Astrocyte (in vitro differentiated cells and primary cell): ENCODE measurements at regions not wholly inside any gene's neighbourhood (a gene's known extent, or its start where the extent isn't known, plus 50 kb on each side); places are given as distances from the start of the nearest gene placed in this dataset.

Experiments
- DNase-seq: peaks from one replicate; pipeline ENCODE4 v3.0.0-alpha.2; 2010; ENCODE audit warnings: low read depth
- FAIRE-seq: peaks from 2 replicates; lab custom pipeline; 2011; peaks lifted over from hg19 to GRCh38; lab: Jason Lieb, UNC
- H2AFZ ChIP-seq: 2 replicates; pipeline ENCODE4 v1.6.0; 2012; ENCODE audit warnings: low read depth, low read length, inconsistent platforms
- H3K27ac ChIP-seq: 2 replicates; pipeline ENCODE4 v1.5.1; 2011; ENCODE audit warnings: low read depth, low read length, inconsistent platforms
- H3K27me3 ChIP-seq: 2 replicates; pipeline ENCODE4 v1.6.0; 2011; ENCODE audit warnings: low read length, inconsistent platforms; ENCODE audit not compliant: insufficient read depth
- H3K36me3 ChIP-seq: 2 replicates; pipeline ENCODE4 v1.5.1; 2011; ENCODE audit warnings: low read length, inconsistent platforms; ENCODE audit not compliant: insufficient read depth
- H3K4me1 ChIP-seq: 2 replicates; pipeline ENCODE4 v1.5.1; 2011; ENCODE audit warnings: low read length, inconsistent platforms; ENCODE audit not compliant: insufficient read depth
- H3K4me2 ChIP-seq: 2 replicates; pipeline ENCODE4 v1.6.0; 2012; ENCODE audit warnings: low read length, inconsistent platforms
- H3K4me3 ChIP-seq: 2 replicates; pipeline ENCODE4 v1.5.1; 2011; ENCODE audit warnings: low read depth, mild to moderate bottlenecking, low read length, inconsistent platforms; ENCODE audit not compliant: insufficient read depth
- H3K79me2 ChIP-seq: 2 replicates; pipeline ENCODE4 v1.6.0; 2012; ENCODE audit warnings: mild to moderate bottlenecking, low read length, inconsistent platforms; ENCODE audit not compliant: insufficient read depth
- H3K9ac ChIP-seq: 2 replicates; pipeline ENCODE4 v1.6.0; 2012; ENCODE audit warnings: mild to moderate bottlenecking, low read length, inconsistent platforms
- H3K9me3 ChIP-seq: 2 replicates; pipeline ENCODE4 v1.5.1; 2012; ENCODE audit warnings: low read depth, mild to moderate bottlenecking, low read length, inconsistent platforms; ENCODE audit not compliant: insufficient read depth
- H4K20me1 ChIP-seq: 2 replicates; pipeline ENCODE4 v1.6.0; 2012; ENCODE audit warnings: low read length, inconsistent platforms; ENCODE audit not compliant: insufficient read depth
- H3K27ac Mint-ChIP-seq: one replicate; pipeline ENCODE4 v1.8.0; 2021; ENCODE audit warnings: mild to moderate bottlenecking, mixed read lengths; ENCODE audit not compliant: unreplicated experiment
- H3K27me3 Mint-ChIP-seq: one replicate; pipeline ENCODE4 v1.8.0; 2021; ENCODE audit warnings: low read depth, mixed read lengths; ENCODE audit not compliant: unreplicated experiment
- H3K36me3 Mint-ChIP-seq: one replicate; pipeline ENCODE4 v1.8.0; 2021; ENCODE audit warnings: low read depth, mixed read lengths; ENCODE audit not compliant: unreplicated experiment
- H3K4me1 Mint-ChIP-seq: one replicate; pipeline ENCODE4 v1.8.0; 2021; ENCODE audit warnings: low read depth, mixed read lengths; ENCODE audit not compliant: unreplicated experiment
- H3K4me3 Mint-ChIP-seq: one replicate; pipeline ENCODE4 v1.8.0; 2021; ENCODE audit warnings: mild to moderate bottlenecking, moderate library complexity, mixed read lengths; ENCODE audit not compliant: unreplicated experiment
- H3K9me3 Mint-ChIP-seq: one replicate; pipeline ENCODE4 v1.8.0; 2021; ENCODE audit warnings: mild to moderate bottlenecking, mixed read lengths; ENCODE audit not compliant: unreplicated experiment
- CTCF ChIP-seq: IDR thresholded peaks from 2 replicates; pipeline ENCODE4 v1.5.1; 2011; ENCODE audit warnings: low read depth, mild to moderate bottlenecking, inconsistent platforms, low read length, moderate library complexity; ENCODE audit not compliant: insufficient read depth
- EZH2 ChIP-seq: IDR thresholded peaks from 2 replicates; pipeline ENCODE4 v1.6.1; 2012; ENCODE audit warnings: mild to moderate bottlenecking, low read length, inconsistent platforms; ENCODE audit not compliant: insufficient read depth

GRCh38 chr11:79697905-79698304, 257.1 kb upstream of the TENM4 start:
- Mint-ChIP-seq H3K9me3 (peaks cover 8% of the 10 kb centered on the region), H3K4me1 (peaks cover 25% of the 10 kb centered on the region), H3K27ac (no peak overlapping the region), H3K27me3 (no peaks in the 10 kb centered on the region), H3K36me3 (peaks cover 4% of the 10 kb centered on the region), H3K4me3 (no peak overlapping the region)
- no peak overlapping the region for H2AFZ ChIP-seq
- FAIRE-seq: no peak
- no peaks in the 10 kb centered on the region for H3K4me1 ChIP-seq
- no peaks in the 10 kb centered on the region for H4K20me1 ChIP-seq
- TF ChIP-seq CTCF (no peak), EZH2 (no peak)
- H3K9ac ChIP-seq: no peak overlapping the region
- no peak overlapping the region for H3K4me2 ChIP-seq
- H3K27ac ChIP-seq: no peak overlapping the region
- H3K27me3 ChIP-seq: no peaks in the 10 kb centered on the region
- H3K79me2 ChIP-seq: no peaks in the 10 kb centered on the region
- no peak for DNase-seq
- no peak overlapping the region for H3K4me3 ChIP-seq
- H3K9me3 ChIP-seq: peaks cover 10% of the 10 kb centered on the region
- no peaks in the 10 kb centered on the region for H3K36me3 ChIP-seq

GRCh38 chr11:79694368-79694767, 253.5 kb upstream of the TENM4 start:
- no peak overlapping the region for H3K27ac Mint-ChIP-seq

More at GRCh38 chr11:79694368-79694767, 253.5 kb upstream of the TENM4 start:
- Histone ChIP-seq H3K27ac (no peak overlapping the region), H3K36me3 (no peaks in the 10 kb centered on the region), H4K20me1 (no peaks in the 10 kb centered on the region), H3K4me1 (no peaks in the 10 kb centered on the region), H3K79me2 (no peaks in the 10 kb centered on the region), H3K4me2 (no peak overlapping the region), H3K9me3 (no peaks in the 10 kb centered on the region), H3K9ac (no peak overlapping the region), H3K27me3 (no peaks in the 10 kb centered on the region), H3K4me3 (no peak overlapping the region), H2AFZ (no peak overlapping the region)
- H3K9me3 Mint-ChIP-seq: no peaks in the 10 kb centered on the region
- peaks cover 2% of the 10 kb centered on the region for H3K27me3 Mint-ChIP-seq
- H3K4me1 Mint-ChIP-seq: peaks cover 25% of the 10 kb centered on the region
- H3K36me3 Mint-ChIP-seq: no peaks in the 10 kb centered on the region
- TF ChIP-seq EZH2 (no peak), CTCF (no peak)
- no peak overlapping the region for H3K4me3 Mint-ChIP-seq
- no peak for FAIRE-seq
- no peak for DNase-seq
